HG03196 (cell line): ENCODE measurements at regions not wholly inside any gene's neighbourhood (a gene's known extent, or its start where the extent isn't known, plus 50 kb on each side); places are given as distances from the start of the nearest gene placed in this dataset.

Experiments used
- ATAC-seq: cut with Tn5 transposase; IDR thresholded peaks from one replicate; pipeline ENCODE4 v1.9.1; 2021; ENCODE audit not compliant: unreplicated experiment

GRCh38 chr14:42187846-42188245 is 581.2 kb downstream of the LRFN5 start:
- no peak for ATAC-seq

GRCh38 chr14:42185718-42186117 is 579.0 kb downstream of the LRFN5 start:
- no peak for ATAC-seq

GRCh38 chr14:42174357-42174756 is 567.7 kb downstream of the LRFN5 start:
- no peak for ATAC-seq

- no peak for ATAC-seq
These were observed 566.5 kb downstream of the LRFN5 start for GRCh38 chr14:42173206-42173605.

- no peak for ATAC-seq
These were observed 565.6 kb downstream of the LRFN5 start for GRCh38 chr14:42172304-42172703.

GRCh38 chr14:42163136-42163535 is 556.5 kb downstream of the LRFN5 start:
- no peak for ATAC-seq

GRCh38 chr14:42159138-42159537 is 552.5 kb downstream of the LRFN5 start:
- no peak for ATAC-seq

GRCh38 chr14:42149609-42150261 is 543.1 kb downstream of the LRFN5 start:
- no peak for ATAC-seq

GRCh38 chr14:42145766-42146165 is 539.1 kb downstream of the LRFN5 start:
- no peak for ATAC-seq

- no peak for ATAC-seq
These were observed 536.4 kb downstream of the LRFN5 start for GRCh38 chr14:42143114-42143513.

GRCh38 chr14:42141328-42141727 is 534.7 kb downstream of the LRFN5 start:
- no peak for ATAC-seq

GRCh38 chr14:42140831-42141279 is 534.2 kb downstream of the LRFN5 start:
- ATAC-seq = no peak

- ATAC-seq = no peak
These were observed 533.3 kb downstream of the LRFN5 start for GRCh38 chr14:42140001-42140400.

GRCh38 chr14:42138406-42138805 is 531.7 kb downstream of the LRFN5 start:
- ATAC-seq = no peak

- no peak for ATAC-seq
These were observed 524.1 kb downstream of the LRFN5 start for GRCh38 chr14:42130815-42131214.

GRCh38 chr14:42123526-42123925 is 516.9 kb downstream of the LRFN5 start:
- ATAC-seq = no peak

GRCh38 chr14:42113358-42114069 is 506.8 kb downstream of the LRFN5 start:
- ATAC-seq = no peak

GRCh38 chr14:42112108-42112507 is 505.4 kb downstream of the LRFN5 start:
- no peak for ATAC-seq

GRCh38 chr14:42111355-42111754 is 504.7 kb downstream of the LRFN5 start:
- no peak for ATAC-seq

GRCh38 chr14:42110167-42110566 is 503.5 kb downstream of the LRFN5 start:
- ATAC-seq = peak; percentile 63

GRCh38 chr14:42095155-42095554 is 488.5 kb downstream of the LRFN5 start:
- no peak for ATAC-seq

- no peak for ATAC-seq
These were observed 483.4 kb downstream of the LRFN5 start for GRCh38 chr14:42090122-42090521.

- ATAC-seq = no peak
These were observed 473.2 kb downstream of the LRFN5 start for GRCh38 chr14:42079911-42080310.
